Ascending aorta (tissue), 2 donors: ENCODE measurements at regions not wholly inside any gene's neighbourhood (a gene's known extent, or its start where the extent isn't known, plus 50 kb on each side); places are given as distances from the start of the nearest gene placed in this dataset.

Experiments
- DNase-seq, 2 donors: peaks; one replicate each; pipeline ENCODE4 v3.0.0-alpha.2; 2019; ENCODE audit warnings: low spot score in 2 of 2
- H3K27ac ChIP-seq, 2 donors: fragments of 200-600 bp; sonication (generic); one replicate each; pipeline ENCODE4 v1.5.1; 2016 to 2017; ENCODE audit warnings: mild to moderate bottlenecking in 1 of 2
- H3K27me3 ChIP-seq: fragments of 200-600 bp; sonication (generic); one replicate; pipeline ENCODE4 v1.5.1; 2017
- H3K36me3 ChIP-seq, 2 donors: fragments of 200-600 bp; sonication (generic); one replicate each; pipeline ENCODE4 v1.5.1; 2016
- H3K4me1 ChIP-seq, 2 donors: fragments of 200-600 bp; sonication (generic); one replicate each; pipeline ENCODE4 v1.5.1; 2016 to 2017; ENCODE audit warnings: mild to moderate bottlenecking in 1 of 2
- H3K4me3 ChIP-seq, 2 donors: fragments of 200-600 bp; sonication (generic); one replicate each; pipeline ENCODE4 v1.5.1; 2016 to 2017; ENCODE audit warnings: mild to moderate bottlenecking in 1 of 2
- H3K9me3 ChIP-seq, 2 donors: fragments of 200-600 bp; sonication (generic); one replicate each; pipeline ENCODE4 v1.5.1; 2016
- CTCF ChIP-seq, 3 experiments: fragments of 200-600 bp in 2 of 3; fragments of 450-650 bp in 1 of 3; sonication (generic) in 2 of 3; IDR thresholded peaks; one replicate each; pipeline ENCODE4 v1.5.1; 2016 to 2019; ENCODE audit warnings: antibody characterized with exemption in 3 of 3, mild to moderate bottlenecking in 1 of 3, moderate library complexity in 1 of 3
- intact Hi-C: fragments of 100-400 bp; cut with DNase I; formaldehyde crosslinking; loops from one replicate; pipeline ENCODE4 v1.15.1; 2023

- TF ChIP-seq CTCF (IDR thresholded peaks at IDR 0.05), result no peak
- H3K27ac ChIP-seq, result no peak overlapping the region
- H3K9me3 ChIP-seq, result no peaks in the 10 kb centered on the region
- no peaks in the 10 kb centered on the region for H3K27me3 ChIP-seq
- no peaks in the 10 kb centered on the region for H3K36me3 ChIP-seq
- no peak for DNase-seq
- H3K4me3 ChIP-seq, result no peak overlapping the region
- H3K4me1 ChIP-seq, result no peaks in the 10 kb centered on the region
- intact Hi-C loops, result no loop called here
Observed at GRCh38 chr18:28691496-28691840, 514.5 kb upstream of the CDH2 start.

- H3K36me3 ChIP-seq, result no peaks in the 10 kb centered on the region
- H3K4me1 ChIP-seq, result no peaks in the 10 kb centered on the region
- no peak overlapping the region for H3K27ac ChIP-seq
- intact Hi-C loops, result no loop called here
- no peaks in the 10 kb centered on the region for H3K27me3 ChIP-seq
- no peaks in the 10 kb centered on the region for H3K9me3 ChIP-seq
- DNase-seq, result no peak
- no peak overlapping the region for H3K4me3 ChIP-seq
- TF ChIP-seq CTCF (IDR thresholded peaks at IDR 0.05), result no peak
Observed at GRCh38 chr18:28690836-28691495, 514.0 kb upstream of the CDH2 start.

DNA sequence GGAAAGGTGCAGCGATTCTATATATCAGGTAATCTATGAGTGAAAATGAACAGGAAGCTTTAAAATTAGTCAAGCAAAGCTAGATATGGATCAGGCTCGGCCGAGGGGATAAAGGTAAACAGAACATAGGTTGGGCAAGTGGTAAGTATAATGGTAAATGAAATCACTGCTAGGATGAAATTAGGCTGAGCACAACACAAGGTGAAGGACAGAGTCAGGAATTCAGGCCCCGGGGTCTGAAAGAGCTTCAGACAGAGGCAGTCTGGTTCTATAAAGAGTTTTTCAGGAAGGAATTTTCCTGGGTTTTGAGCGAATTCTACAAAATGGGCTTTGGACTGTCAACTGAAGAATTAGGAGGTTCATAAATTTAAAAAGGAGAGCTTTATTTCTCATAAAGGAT is 513.2 kb upstream of the CDH2 start:
- no peak for TF ChIP-seq CTCF (IDR thresholded peaks at IDR 0.05)
- Histone ChIP-seq H3K4me3 (no peak overlapping the region), H3K36me3 (no peaks in the 10 kb centered on the region), H3K4me1 (no peaks in the 10 kb centered on the region), H3K27me3 (no peaks in the 10 kb centered on the region), H3K9me3 (no peaks in the 10 kb centered on the region), H3K27ac (no peak overlapping the region)
- intact Hi-C loops, result no loop called here
- no peak for DNase-seq

GRCh38 chr18:28689588-28689987 is 512.7 kb upstream of the CDH2 start:
- H3K9me3 ChIP-seq, result no peaks in the 10 kb centered on the region
- intact Hi-C loops, result no loop called here
- no peak for TF ChIP-seq CTCF (IDR thresholded peaks at IDR 0.05)
- no peak for DNase-seq
- H3K4me3 ChIP-seq, result no peak overlapping the region
- H3K27ac ChIP-seq, result no peak overlapping the region
- H3K27me3 ChIP-seq, result no peaks in the 10 kb centered on the region
- H3K4me1 ChIP-seq, result no peaks in the 10 kb centered on the region
- no peaks in the 10 kb centered on the region for H3K36me3 ChIP-seq

- DNase-seq, result no peak
- no peak for TF ChIP-seq CTCF (IDR thresholded peaks at IDR 0.05)
- Histone ChIP-seq H3K27ac (no peak overlapping the region), H3K4me3 (no peak overlapping the region), H3K27me3 (no peaks in the 10 kb centered on the region), H3K36me3 (no peaks in the 10 kb centered on the region), H3K9me3 (no peaks in the 10 kb centered on the region), H3K4me1 (no peaks in the 10 kb centered on the region)
- intact Hi-C loops, result no loop called here
Observed at GRCh38 chr18:28684746-28685355, 507.9 kb upstream of the CDH2 start.
